AG04450 (cell line): ENCODE measurements at regions not wholly inside any gene's neighbourhood (a gene's known extent, or its start where the extent isn't known, plus 50 kb on each side); places are given as distances from the start of the nearest gene placed in this dataset.

Experiments
- CTCF ChIA-PET: fragments of 300-600, 350-600 bp; formaldehyde crosslinking; extraction: SDS; loops from one replicate; lab custom pipeline; 2022; ENCODE audit warnings: antibody characterized with exemption, inconsistent platforms; lab: Charles Lee
- POLR2A ChIA-PET: fragments of 350-600 bp; formaldehyde crosslinking; extraction: SDS; loops from one replicate; lab custom pipeline; 2021; ENCODE audit warnings: antibody characterized with exemption, inconsistent platforms; lab: Yijun Ruan, JAX
- DNase-seq: peaks from one replicate; pipeline ENCODE4 v3.0.0-alpha.2; 2011; ENCODE audit warnings: low read depth, low spot score
- H3K27ac ChIP-seq: one replicate; pipeline ENCODE4 v1.5.1; 2012; ENCODE audit warnings: low read depth, low read length, control low read depth
- H3K27me3 ChIP-seq: one replicate; pipeline ENCODE4 v1.6.0; 2012; ENCODE audit warnings: low read length; ENCODE audit not compliant: control insufficient read depth, insufficient read depth
- H3K4me3 ChIP-seq: 2 replicates; pipeline ENCODE4 v1.5.1; 2011; ENCODE audit warnings: mild to moderate bottlenecking, low read depth, low read length, control low read depth
- H3K9me3 ChIP-seq: 2 replicates; pipeline ENCODE4 v1.5.1; 2012; ENCODE audit warnings: low read length; ENCODE audit not compliant: control insufficient read depth, insufficient read depth
- TF ChIP-seq, protein P1 (sequence below): IDR thresholded peaks from 2 replicates; pipeline ENCODE4 v1.5.1; 2011; ENCODE audit warnings: low read depth, low read length, control low read depth, inconsistent platforms

DNA sequence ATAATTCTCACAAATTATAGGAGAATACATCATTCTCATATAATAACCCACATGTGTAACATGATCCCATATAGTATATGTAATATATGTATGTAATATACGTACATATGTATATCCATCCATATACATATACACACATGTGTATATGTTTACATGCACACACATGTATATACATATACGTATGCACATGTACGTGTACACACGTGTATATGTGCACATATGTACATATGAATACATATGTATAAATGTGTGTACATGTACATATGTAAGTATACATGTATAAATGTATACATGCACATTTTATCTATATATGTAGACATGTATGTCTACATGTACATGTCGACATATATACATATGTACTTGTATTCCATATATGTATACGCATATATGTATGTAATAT lies 288.8 kb downstream of the NPIPA8 start:
- ChIA-PET CTCF (no interaction called here), POLR2A (no interaction called here)
- TF ChIP-seq, protein P1, sequence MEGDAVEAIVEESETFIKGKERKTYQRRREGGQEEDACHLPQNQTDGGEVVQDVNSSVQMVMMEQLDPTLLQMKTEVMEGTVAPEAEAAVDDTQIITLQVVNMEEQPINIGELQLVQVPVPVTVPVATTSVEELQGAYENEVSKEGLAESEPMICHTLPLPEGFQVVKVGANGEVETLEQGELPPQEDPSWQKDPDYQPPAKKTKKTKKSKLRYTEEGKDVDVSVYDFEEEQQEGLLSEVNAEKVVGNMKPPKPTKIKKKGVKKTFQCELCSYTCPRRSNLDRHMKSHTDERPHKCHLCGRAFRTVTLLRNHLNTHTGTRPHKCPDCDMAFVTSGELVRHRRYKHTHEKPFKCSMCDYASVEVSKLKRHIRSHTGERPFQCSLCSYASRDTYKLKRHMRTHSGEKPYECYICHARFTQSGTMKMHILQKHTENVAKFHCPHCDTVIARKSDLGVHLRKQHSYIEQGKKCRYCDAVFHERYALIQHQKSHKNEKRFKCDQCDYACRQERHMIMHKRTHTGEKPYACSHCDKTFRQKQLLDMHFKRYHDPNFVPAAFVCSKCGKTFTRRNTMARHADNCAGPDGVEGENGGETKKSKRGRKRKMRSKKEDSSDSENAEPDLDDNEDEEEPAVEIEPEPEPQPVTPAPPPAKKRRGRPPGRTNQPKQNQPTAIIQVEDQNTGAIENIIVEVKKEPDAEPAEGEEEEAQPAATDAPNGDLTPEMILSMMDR = no peak
- no peak for DNase-seq
- Histone ChIP-seq H3K9me3 (peaks cover 9% of the 10 kb centered on the region; the same call in 1 of the 2 replicates), H3K27ac (no peak overlapping the region), H3K4me3 (no peak overlapping the region), H3K27me3 (no peaks in the 10 kb centered on the region)

DNA sequence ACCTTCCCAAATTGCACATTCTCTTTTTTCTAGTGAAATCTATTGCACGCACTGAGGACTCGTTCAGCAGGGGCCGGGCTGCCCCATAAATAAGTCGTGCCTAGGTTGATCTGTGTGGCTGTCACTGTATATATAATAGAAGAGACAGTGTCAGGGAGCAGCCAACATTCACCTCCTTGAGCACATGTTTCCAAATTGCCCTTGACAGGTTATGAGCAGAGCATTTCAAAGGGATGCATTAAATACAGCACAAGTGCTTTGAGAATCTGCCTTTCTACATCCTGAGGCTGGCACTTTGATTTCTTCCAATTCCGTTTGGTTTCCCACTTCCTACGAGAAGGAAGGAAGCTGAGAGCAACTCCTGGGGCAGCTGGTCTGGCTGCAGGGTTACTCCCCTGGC lies 291.2 kb downstream of the NPIPA8 start:
- ChIA-PET POLR2A (no interaction called here), CTCF (no interaction called here)

DNA sequence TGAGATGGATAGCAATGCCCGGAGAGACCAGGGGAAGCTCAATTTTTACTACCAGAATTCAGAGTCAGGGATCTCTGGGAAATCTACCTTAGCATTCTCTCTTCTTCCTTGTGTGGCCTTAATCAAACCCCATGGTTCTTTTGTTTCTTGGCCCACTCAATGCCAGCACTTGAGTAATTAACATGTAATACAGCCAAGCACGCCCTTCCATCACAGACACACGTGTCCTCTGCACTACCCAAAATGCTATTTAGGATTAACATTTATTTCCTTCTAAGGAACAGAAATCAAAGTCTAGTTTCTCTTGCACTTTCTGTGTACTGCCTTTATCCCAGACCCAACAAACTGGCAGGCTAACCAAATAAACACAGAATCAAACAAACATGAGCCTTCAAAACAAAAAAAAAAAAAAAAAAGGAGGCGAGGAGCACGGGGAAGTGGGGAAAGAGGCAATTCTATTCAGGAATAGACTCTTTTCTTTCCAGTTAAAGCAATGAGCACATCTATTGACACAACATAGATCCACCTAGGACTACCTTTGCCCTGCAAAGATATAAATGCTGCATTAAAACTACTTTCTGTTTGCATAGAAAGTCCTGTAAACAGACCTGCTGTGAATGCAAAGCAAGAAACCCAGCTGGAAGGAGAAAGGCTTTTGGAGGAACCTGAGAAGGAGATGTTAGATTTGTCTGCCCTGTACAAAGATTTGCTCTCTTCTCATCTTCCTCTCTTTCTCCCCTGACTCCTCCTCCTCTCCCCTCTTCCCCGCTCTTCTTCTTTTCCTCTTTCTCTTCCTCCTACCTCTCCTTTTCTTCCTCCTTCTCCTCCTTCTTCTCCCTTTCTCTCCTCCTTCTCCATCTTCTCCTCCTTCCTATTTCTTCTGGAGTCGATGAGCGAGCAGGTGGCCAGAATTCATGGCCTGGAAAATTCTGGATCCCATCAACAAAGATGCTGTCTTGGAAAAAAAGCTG lies 294.4 kb downstream of the NPIPA8 start:
- H3K4me3 ChIP-seq = no peak overlapping the region
- no peaks in the 10 kb centered on the region for H3K27me3 ChIP-seq
- H3K9me3 ChIP-seq = peaks cover 5% of the 10 kb centered on the region; the same call in 1 of the 2 replicates
- TF ChIP-seq, protein P1 = no peak
- no peak overlapping the region for H3K27ac ChIP-seq
- no peak for DNase-seq
- CTCF ChIA-PET = no interaction called here
- POLR2A ChIA-PET = no interaction called here

More for the DNA sequence above, 291.2 kb downstream of the NPIPA8 start:
- Histone ChIP-seq H3K9me3 (peaks cover 5% of the 10 kb centered on the region; the same call in 1 of the 2 replicates), H3K4me3 (no peak overlapping the region), H3K27me3 (no peaks in the 10 kb centered on the region), H3K27ac (no peak overlapping the region)
- no peak for DNase-seq
- TF ChIP-seq, protein P1 = no peak

- Histone ChIP-seq H3K9me3 (peaks cover 5% of the 10 kb centered on the region; the same call in 1 of the 2 replicates), H3K27me3 (no peaks in the 10 kb centered on the region), H3K27ac (no peak overlapping the region), H3K4me3 (no peak overlapping the region)
- POLR2A ChIA-PET = no interaction called here
- CTCF ChIA-PET = no interaction called here
- TF ChIP-seq, protein P1 = no peak
- DNase-seq = no peak
Measured at GRCh38 chr16:18039931-18040330, 296.6 kb downstream of the NPIPA8 start.

GRCh38 chr16:18037051-18037450 lies 299.5 kb downstream of the NPIPA8 start:
- Histone ChIP-seq H3K9me3 (peaks cover 5% of the 10 kb centered on the region; the same call in 1 of the 2 replicates), H3K27me3 (no peaks in the 10 kb centered on the region), H3K27ac (no peak overlapping the region), H3K4me3 (no peak overlapping the region)
- ChIA-PET POLR2A (no interaction called here), CTCF (no interaction called here)
- TF ChIP-seq, protein P1 = no peak
- no peak for DNase-seq
